ENCODE measurements at regions not wholly inside any gene's neighbourhood (a gene's known extent, or its start where the extent isn't known, plus 50 kb on each side); places are given as distances from the start of the nearest gene placed in this dataset.

DNA sequence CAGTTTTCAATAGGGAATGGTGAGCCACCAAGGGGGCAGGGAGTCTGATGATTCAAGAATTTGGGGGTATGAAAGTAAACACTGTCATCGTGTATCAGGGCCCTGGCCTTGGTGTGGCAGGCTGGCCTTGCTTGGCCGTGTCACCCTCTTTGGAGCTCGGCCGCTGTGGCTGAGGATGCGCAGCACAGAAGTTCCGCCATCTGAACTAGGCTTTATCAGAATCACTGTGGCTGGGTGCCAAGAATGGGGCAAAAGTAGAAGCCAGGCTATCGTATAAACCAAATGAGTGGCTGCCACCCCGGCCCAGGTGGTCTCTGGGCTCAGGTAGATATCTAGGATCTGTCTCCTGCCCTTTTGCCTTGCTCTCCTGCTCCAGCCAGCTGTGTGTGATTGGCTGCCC is 137.4 kb downstream of the PAPOLA start (continued):
- TF ChIP-seq, protein P1, sequence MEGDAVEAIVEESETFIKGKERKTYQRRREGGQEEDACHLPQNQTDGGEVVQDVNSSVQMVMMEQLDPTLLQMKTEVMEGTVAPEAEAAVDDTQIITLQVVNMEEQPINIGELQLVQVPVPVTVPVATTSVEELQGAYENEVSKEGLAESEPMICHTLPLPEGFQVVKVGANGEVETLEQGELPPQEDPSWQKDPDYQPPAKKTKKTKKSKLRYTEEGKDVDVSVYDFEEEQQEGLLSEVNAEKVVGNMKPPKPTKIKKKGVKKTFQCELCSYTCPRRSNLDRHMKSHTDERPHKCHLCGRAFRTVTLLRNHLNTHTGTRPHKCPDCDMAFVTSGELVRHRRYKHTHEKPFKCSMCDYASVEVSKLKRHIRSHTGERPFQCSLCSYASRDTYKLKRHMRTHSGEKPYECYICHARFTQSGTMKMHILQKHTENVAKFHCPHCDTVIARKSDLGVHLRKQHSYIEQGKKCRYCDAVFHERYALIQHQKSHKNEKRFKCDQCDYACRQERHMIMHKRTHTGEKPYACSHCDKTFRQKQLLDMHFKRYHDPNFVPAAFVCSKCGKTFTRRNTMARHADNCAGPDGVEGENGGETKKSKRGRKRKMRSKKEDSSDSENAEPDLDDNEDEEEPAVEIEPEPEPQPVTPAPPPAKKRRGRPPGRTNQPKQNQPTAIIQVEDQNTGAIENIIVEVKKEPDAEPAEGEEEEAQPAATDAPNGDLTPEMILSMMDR (IDR thresholded peaks at IDR 0.05; ENCODE audit: control extremely low read depth in 1 of 3, insufficient read depth in 1 of 3, low read depth in 1 of 3, low read length in 3 of 3): no peak
- TF ChIP-seq CBX5 (IDR thresholded peaks at IDR 0.05; ENCODE audit: low read depth, low read length) (no peak), BRCA1 (IDR thresholded peaks at IDR 0.05; ENCODE audit: low read depth, low read length) (no peak)
